HEK293T (cell line): ENCODE measurements at regions not wholly inside any gene's neighbourhood (a gene's known extent, or its start where the extent isn't known, plus 50 kb on each side); places are given as distances from the start of the nearest gene placed in this dataset.

Experiments used
- BHLHE40 ChIP-seq: fragments of 450-650 bp; IDR thresholded peaks from 2 replicates; pipeline ENCODE4 v1.6.1; 2016; ENCODE audit warnings: mild to moderate bottlenecking, moderate library complexity, borderline replicate concordance
- FOXA1 ChIP-seq: fragments of 450-650 bp; IDR thresholded peaks from 2 replicates; pipeline ENCODE4 v1.6.1; 2016; ENCODE audit warnings: mild to moderate bottlenecking
- L3MBTL2 ChIP-seq: fragments of 450-650 bp; conservative IDR thresholded peaks from 2 replicates; pipeline ENCODE4 v1.6.1; 2016; ENCODE audit warnings: mild to moderate bottlenecking
- SP1 ChIP-seq: fragments of 450-650 bp; IDR thresholded peaks from 2 replicates; pipeline ENCODE4 v1.6.1; 2017

DNA sequence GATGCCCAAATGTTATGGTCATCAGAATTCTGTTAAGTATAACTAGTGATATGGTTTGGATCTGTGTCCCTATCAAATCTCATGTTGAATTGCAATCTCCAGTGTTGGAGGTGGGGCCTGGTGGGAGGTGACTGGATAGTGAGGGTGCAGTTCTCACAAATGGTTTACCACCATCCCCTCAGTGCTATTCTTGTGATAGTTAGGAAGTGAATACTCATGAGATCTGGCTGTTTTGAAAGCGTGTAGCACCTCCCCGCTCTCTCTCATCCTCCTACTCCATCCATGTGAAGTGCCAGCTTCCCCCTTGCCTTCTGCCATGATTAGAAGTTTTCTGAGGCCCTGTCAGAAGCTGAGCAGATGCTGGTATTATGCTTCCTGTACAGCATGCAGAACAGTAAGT, 359.5 kb downstream of the TMEM167A start:
- no peak for TF ChIP-seq BHLHE40
- no peak for TF ChIP-seq L3MBTL2
- TF ChIP-seq FOXA1 = no peak
- TF ChIP-seq SP1 = no peak
